Transverse colon (tissue), 4 donors: ENCODE measurements at regions not wholly inside any gene's neighbourhood (a gene's known extent, or its start where the extent isn't known, plus 50 kb on each side); places are given as distances from the start of the nearest gene placed in this dataset.

Experiments
- CTCF ChIP-seq, 5 experiments: fragments of 200-600 bp in 3 of 5; fragments of 450-650 bp in 2 of 5; sonication (generic) in 3 of 5; IDR thresholded peaks; 1 replicate in 2 of 5; 2 replicates in 3 of 5; pipeline ENCODE4 v1.5.1; 2016 to 2017; ENCODE audit warnings: antibody characterized with exemption in 5 of 5, inconsistent platforms in 3 of 5, mild to moderate bottlenecking in 2 of 5, moderate library complexity in 1 of 5
- POLR2A ChIP-seq: fragments of 450-650 bp; IDR thresholded peaks from one replicate; pipeline ENCODE4 v1.6.1; 2016; ENCODE audit warnings: antibody characterized with exemption, mild to moderate bottlenecking, moderate library complexity
- POLR2AphosphoS5 ChIP-seq, 3 donors: sonication (generic); formaldehyde crosslinking; IDR thresholded peaks; one replicate each; pipeline ENCODE4 v1.6.1; 2016; ENCODE audit warnings: antibody characterized with exemption in 3 of 3

- TF ChIP-seq POLR2A (no peak), POLR2AphosphoS5 (IDR thresholded peaks at IDR 0.05) (no peak), CTCF (IDR thresholded peaks at IDR 0.05) (no peak)
Measured at GRCh38 chr13:63389756-63390155, 1974.1 kb upstream of the PCDH20 start.
